IMR-90 (cell line): ENCODE measurements at regions not wholly inside any gene's neighbourhood (a gene's known extent, or its start where the extent isn't known, plus 50 kb on each side); places are given as distances from the start of the nearest gene placed in this dataset.

Experiments used
- ATAC-seq: fragments of 200-7000 bp; cut with Tn5 transposase; 2 replicates; pipeline ENCODE4 v1.9.1; 2020; ENCODE audit warnings: low read depth, mild to moderate bottlenecking, moderate library complexity
- BruUV-seq: library from RNA; stranded (reverse); fragments of 400-500 nt; replicated peaks from 2 replicates; lab custom pipeline; 2021; lab: Mats Ljungman, UMichigan
- CTCF ChIA-PET: fragments of 300-600 bp; formaldehyde crosslinking; extraction: SDS; loops from one replicate; lab custom pipeline; 2021; ENCODE audit warnings: antibody characterized with exemption; lab: Yijun Ruan, JAX
- POLR2A ChIA-PET: fragments of 300-600 bp; sonication (Branson Sonifier 250); formaldehyde crosslinking; loops from one replicate; lab custom pipeline; 2022; ENCODE audit warnings: antibody characterized with exemption; ENCODE audit not compliant: unreplicated experiment; lab: Charles Lee
- DNase-seq: peaks from one replicate; pipeline ENCODE4 v3.0.0; 2013
- H2AFZ ChIP-seq: replicated peaks from 2 replicates; pipeline ENCODE3; 2013; ENCODE audit warnings: low read length, mild to moderate bottlenecking; ENCODE audit not compliant: poor library complexity
- H2AK5ac ChIP-seq: 2 replicates; pipeline ENCODE4 v1.6.1; 2013; ENCODE audit warnings: low read depth, low read length, inconsistent platforms
- H2AK9ac ChIP-seq: replicated peaks from 2 replicates; pipeline ENCODE3; 2013; ENCODE audit warnings: mild to moderate bottlenecking, low read depth, low read length, moderate library complexity; ENCODE audit not compliant: poor library complexity
- H2BK120ac ChIP-seq: 2 replicates; pipeline ENCODE4 v1.6.1; 2013; ENCODE audit warnings: low read depth, low read length, inconsistent platforms
- H2BK15ac ChIP-seq: 3 replicates; pipeline ENCODE4 v1.6.1; 2013; ENCODE audit warnings: low read depth, low read length, inconsistent platforms
- H2BK20ac ChIP-seq: 2 replicates; pipeline ENCODE4 v1.6.1; 2013; ENCODE audit warnings: low read depth, mild to moderate bottlenecking, inconsistent platforms, low read length, moderate library complexity
- H2BK5ac ChIP-seq: 2 replicates; pipeline ENCODE4 v1.6.1; 2013; ENCODE audit warnings: mild to moderate bottlenecking, low read depth, low read length, inconsistent platforms; ENCODE audit not compliant: poor library complexity, severe bottlenecking
- H3K14ac ChIP-seq: replicated peaks from 2 replicates; pipeline ENCODE4 v1.6.1; 2013; ENCODE audit warnings: low read depth, low read length, inconsistent platforms
- H3K18ac ChIP-seq: 2 replicates; pipeline ENCODE4 v1.6.1; 2013; ENCODE audit warnings: low read depth, low read length, control low read depth
- H3K23ac ChIP-seq: 2 replicates; pipeline ENCODE4 v1.6.1; 2013; ENCODE audit warnings: low read depth, low read length, inconsistent platforms
- H3K27ac ChIP-seq: 2 replicates; pipeline ENCODE4 v1.5.1; 2013; ENCODE audit warnings: mild to moderate bottlenecking, control low read depth, low read length; ENCODE audit not compliant: insufficient read depth
- H3K27me3 ChIP-seq: 2 replicates; pipeline ENCODE4 v1.6.1; 2013; ENCODE audit warnings: low read length; ENCODE audit not compliant: control insufficient read depth, insufficient read depth
- H3K36me3 ChIP-seq: 2 replicates; pipeline ENCODE4 v1.6.1; 2013; ENCODE audit warnings: low read length, mixed read lengths; ENCODE audit not compliant: control insufficient read depth, insufficient read depth
- H3K4ac ChIP-seq: 2 replicates; pipeline ENCODE4 v1.6.1; 2013; ENCODE audit warnings: low read depth, low read length, inconsistent platforms
- H3K4me1 ChIP-seq: 2 replicates; pipeline ENCODE4 v1.6.1; 2013; ENCODE audit warnings: low read length, mixed read lengths; ENCODE audit not compliant: control insufficient read depth, insufficient read depth
- H3K4me2 ChIP-seq: 2 replicates; pipeline ENCODE4 v1.6.1; 2013; ENCODE audit warnings: low read depth, mild to moderate bottlenecking, control low read depth, low read length, moderate library complexity
- H3K4me3 ChIP-seq: 2 replicates; pipeline ENCODE4 v1.5.1; 2013; ENCODE audit warnings: low read depth, mild to moderate bottlenecking, control low read depth, low read length, moderate library complexity; ENCODE audit not compliant: insufficient read depth
- H3K56ac ChIP-seq: 2 replicates; pipeline ENCODE4 v1.6.1; 2013; ENCODE audit warnings: low read length, inconsistent platforms; ENCODE audit not compliant: insufficient read depth; ENCODE audit errors: extremely low read depth
- H3K79me1 ChIP-seq, 2 experiments: 2 replicates each; pipeline ENCODE4 v1.6.1; 2013; ENCODE audit warnings: low read length in 2 of 2, inconsistent platforms in 1 of 2, low read depth in 1 of 2
- H3K9ac ChIP-seq: 2 replicates; pipeline ENCODE4 v1.6.1; 2013; ENCODE audit warnings: low read depth, low read length, control low read depth
- H3K9me1 ChIP-seq: 2 replicates; pipeline ENCODE4 v1.6.1; 2013; ENCODE audit warnings: low read length, inconsistent platforms; ENCODE audit not compliant: insufficient read depth
- H3K9me3 ChIP-seq: 2 replicates; pipeline ENCODE4 v1.6.1; 2013; ENCODE audit warnings: low read length; ENCODE audit not compliant: control insufficient read depth, insufficient read depth
- H4K20me1 ChIP-seq: 2 replicates; pipeline ENCODE4 v1.6.1; 2013; ENCODE audit warnings: low read length, inconsistent platforms; ENCODE audit not compliant: insufficient read depth
- H4K5ac ChIP-seq: 2 replicates; pipeline ENCODE4 v1.6.1; 2013; ENCODE audit warnings: mild to moderate bottlenecking, low read depth, low read length, control low read depth
- H4K8ac ChIP-seq, 2 experiments: 2 replicates each; pipeline ENCODE4 v1.6.1; 2013; ENCODE audit warnings: low read depth in 2 of 2, low read length in 2 of 2, control low read depth in 1 of 2, inconsistent platforms in 1 of 2
- H4K91ac ChIP-seq: 2 replicates; pipeline ENCODE4 v1.6.1; 2013; ENCODE audit warnings: low read depth, low read length, inconsistent platforms; ENCODE audit not compliant: insufficient read depth
- BHLHE40 ChIP-seq: fragments of 150-350 bp; IDR thresholded peaks from 2 replicates; pipeline ENCODE4 v1.6.1; 2016; ENCODE audit warnings: mild to moderate bottlenecking, low read depth, low read length
- CEBPB ChIP-seq: IDR thresholded peaks from 2 replicates; pipeline ENCODE4 v1.6.1; 2012; ENCODE audit warnings: low read depth, low read length, improper control_type of control experiment
- CHD1 ChIP-seq: IDR thresholded peaks from 2 replicates; pipeline ENCODE4 v1.6.1; 2012; ENCODE audit warnings: low read depth, low read length, improper control_type of control experiment
- FOS ChIP-seq: fragments of 150-350 bp; IDR thresholded peaks from 2 replicates; pipeline ENCODE4 v1.6.1; 2016; ENCODE audit warnings: low read depth, low read length
- MAFK ChIP-seq: IDR thresholded peaks from 2 replicates; pipeline ENCODE4 v1.6.1; 2012; ENCODE audit warnings: low read depth, low read length, improper control_type of control experiment
- MAZ ChIP-seq: IDR thresholded peaks from 2 replicates; pipeline ENCODE4 v1.6.1; 2012; ENCODE audit warnings: low read depth, mild to moderate bottlenecking, low read length, improper control_type of control experiment, moderate library complexity, borderline replicate concordance
- MXI1 ChIP-seq: IDR thresholded peaks from 2 replicates; pipeline ENCODE4 v1.6.1; 2012; ENCODE audit warnings: low read depth, mild to moderate bottlenecking, low read length, moderate library complexity, borderline replicate concordance
- NFE2L2 ChIP-seq: fragments of 150-350 bp; IDR thresholded peaks from 2 replicates; pipeline ENCODE4 v1.6.1; 2016; ENCODE audit warnings: low read depth, mild to moderate bottlenecking, low read length
- RAD21 ChIP-seq: IDR thresholded peaks from 2 replicates; pipeline ENCODE4 v1.6.1; 2012; ENCODE audit warnings: low read length, improper control_type of control experiment
- RCOR1 ChIP-seq: IDR thresholded peaks from 2 replicates; pipeline ENCODE4 v1.6.1; 2012; ENCODE audit warnings: mild to moderate bottlenecking, low read length, improper control_type of control experiment; ENCODE audit not compliant: insufficient replicate concordance
- RFX5 ChIP-seq: IDR thresholded peaks from 2 replicates; pipeline ENCODE4 v1.8.0; 2012; ENCODE audit warnings: low read depth, mild to moderate bottlenecking, low read length, moderate library complexity
- SMC3 ChIP-seq: fragments of 150-350 bp; IDR thresholded peaks from 2 replicates; pipeline ENCODE4 v1.6.1; 2016; ENCODE audit warnings: low read depth, mild to moderate bottlenecking, antibody characterized with exemption, low read length, moderate library complexity
- WGBS, 2 experiments: methylation state at CpG; one replicate each; pipeline versions ENCODE4 v1.1.5 to v1.1.7; 2013; ENCODE audit warnings: missing lambda C conversion rate in 2 of 2; ENCODE audit not compliant: insufficient read length in 1 of 2; ENCODE audit errors: extremely low coverage in 2 of 2; 5-methylcytosine and 5-hydroxymethylcytosine counted together
- dilution Hi-C: fragments of 300-500 bp; cut with HindIII; formaldehyde crosslinking; loops from one replicate; pipeline ENCODE4 v1.14.3; 2018; ENCODE audit warnings: low sequenced_read_pairs; ENCODE audit not compliant: unreplicated experiment
- in situ Hi-C: fragments of 300-500 bp; cut with MboI; formaldehyde crosslinking; loops from 3 replicates; pipeline ENCODE4 v1.14.3; 2019; ENCODE audit warnings: low sequenced_read_pairs, inconsistent platforms, mixed read lengths
- intact Hi-C: fragments of 100-400 bp; cut with micrococcal nuclease; formaldehyde crosslinking; loops from 2 replicates; pipeline ENCODE4 v1.10.0; 2022
- TF ChIP-seq, protein P1 (sequence below): fragments of 150-350 bp; IDR thresholded peaks from 2 replicates; pipeline ENCODE4 v1.6.1; 2017; ENCODE audit warnings: mild to moderate bottlenecking, antibody characterized with exemption, low read length, low read depth
- TF ChIP-seq, protein P2 (sequence below): conservative IDR thresholded peaks from 2 replicates; pipeline ENCODE4 v1.5.1; 2012; ENCODE audit warnings: mild to moderate bottlenecking, low read depth, low read length, improper control_type of control experiment

DNA sequence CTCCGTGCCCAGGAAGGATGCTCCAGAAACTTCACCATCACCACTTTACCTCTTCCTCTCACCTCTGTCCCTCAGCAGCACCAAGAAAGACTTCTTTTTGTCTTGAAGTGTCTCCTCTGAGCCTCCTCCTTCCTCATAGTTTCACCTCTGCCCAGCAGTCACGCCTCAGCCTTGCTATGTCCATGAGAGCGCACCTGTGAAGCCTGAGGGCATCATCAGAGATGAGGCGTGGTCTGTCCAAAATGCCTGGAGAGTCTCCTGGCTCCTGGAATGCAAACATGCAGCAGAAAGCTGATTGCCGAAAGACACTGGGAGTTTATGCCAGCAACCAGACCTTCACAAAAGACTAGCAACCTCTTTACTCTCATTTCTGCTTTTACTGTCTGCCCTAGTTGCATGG lies 336.6 kb downstream of the TEX29 start:
- no peaks in the 10 kb centered on the region for H3K27me3 ChIP-seq
- no CpG with 5 or more reads among the region's 5 CpGs for WGBS, 2 experiments
- in situ Hi-C loops = no loop called here

More for the DNA sequence above, 336.6 kb downstream of the TEX29 start:
- DNase-seq (no peak), ATAC-seq (no peak)
- Histone ChIP-seq H3K9ac (no peak overlapping the region), H3K9me3 (peaks cover 41% of the 10 kb centered on the region), H2BK5ac (no peak overlapping the region), H2AFZ (no peak overlapping the region), H4K20me1 (no peaks in the 10 kb centered on the region), H3K23ac (no peak overlapping the region), H3K27ac (no peak overlapping the region), H3K4me2 (no peak overlapping the region), H3K4me1 (no peaks in the 10 kb centered on the region), H3K9me1 (no peaks in the 10 kb centered on the region), H4K91ac (no peak overlapping the region), H3K36me3 (no peaks in the 10 kb centered on the region), H3K14ac (no peak overlapping the region), H3K4me3 (no peak overlapping the region), H2BK15ac (no peak overlapping the region), H4K8ac (no peak overlapping the region), H3K4ac (no peak overlapping the region), H3K56ac (no peak overlapping the region), H3K79me1 (no peaks in the 10 kb centered on the region), H2BK20ac (no peak overlapping the region), H2AK5ac (no peak overlapping the region), H2AK9ac (no peak overlapping the region), H4K5ac (no peak overlapping the region), H3K18ac (no peak overlapping the region), H2BK120ac (no peak overlapping the region)
- TF ChIP-seq NFE2L2 (no peak), MXI1 (no peak), MAZ (no peak), FOS (no peak), RCOR1 (no peak), BHLHE40 (no peak), MAFK (no peak), CEBPB (no peak), RFX5 (no peak), CHD1 (no peak), SMC3 (no peak), RAD21 (no peak)
- TF ChIP-seq, protein P1, sequence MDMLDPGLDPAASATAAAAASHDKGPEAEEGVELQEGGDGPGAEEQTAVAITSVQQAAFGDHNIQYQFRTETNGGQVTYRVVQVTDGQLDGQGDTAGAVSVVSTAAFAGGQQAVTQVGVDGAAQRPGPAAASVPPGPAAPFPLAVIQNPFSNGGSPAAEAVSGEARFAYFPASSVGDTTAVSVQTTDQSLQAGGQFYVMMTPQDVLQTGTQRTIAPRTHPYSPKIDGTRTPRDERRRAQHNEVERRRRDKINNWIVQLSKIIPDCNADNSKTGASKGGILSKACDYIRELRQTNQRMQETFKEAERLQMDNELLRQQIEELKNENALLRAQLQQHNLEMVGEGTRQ = no peak
- TF ChIP-seq, protein P2, sequence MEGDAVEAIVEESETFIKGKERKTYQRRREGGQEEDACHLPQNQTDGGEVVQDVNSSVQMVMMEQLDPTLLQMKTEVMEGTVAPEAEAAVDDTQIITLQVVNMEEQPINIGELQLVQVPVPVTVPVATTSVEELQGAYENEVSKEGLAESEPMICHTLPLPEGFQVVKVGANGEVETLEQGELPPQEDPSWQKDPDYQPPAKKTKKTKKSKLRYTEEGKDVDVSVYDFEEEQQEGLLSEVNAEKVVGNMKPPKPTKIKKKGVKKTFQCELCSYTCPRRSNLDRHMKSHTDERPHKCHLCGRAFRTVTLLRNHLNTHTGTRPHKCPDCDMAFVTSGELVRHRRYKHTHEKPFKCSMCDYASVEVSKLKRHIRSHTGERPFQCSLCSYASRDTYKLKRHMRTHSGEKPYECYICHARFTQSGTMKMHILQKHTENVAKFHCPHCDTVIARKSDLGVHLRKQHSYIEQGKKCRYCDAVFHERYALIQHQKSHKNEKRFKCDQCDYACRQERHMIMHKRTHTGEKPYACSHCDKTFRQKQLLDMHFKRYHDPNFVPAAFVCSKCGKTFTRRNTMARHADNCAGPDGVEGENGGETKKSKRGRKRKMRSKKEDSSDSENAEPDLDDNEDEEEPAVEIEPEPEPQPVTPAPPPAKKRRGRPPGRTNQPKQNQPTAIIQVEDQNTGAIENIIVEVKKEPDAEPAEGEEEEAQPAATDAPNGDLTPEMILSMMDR = no peak
- ChIA-PET POLR2A (no interaction called here), CTCF (no interaction called here)
- dilution Hi-C loops = no loop called here
- no TSS peak for BruUV-seq
- intact Hi-C loops = no loop called here
